ENCODE measurements at regions not wholly inside any gene's neighbourhood (a gene's known extent, or its start where the extent isn't known, plus 50 kb on each side); places are given as distances from the start of the nearest gene placed in this dataset.

DNA sequence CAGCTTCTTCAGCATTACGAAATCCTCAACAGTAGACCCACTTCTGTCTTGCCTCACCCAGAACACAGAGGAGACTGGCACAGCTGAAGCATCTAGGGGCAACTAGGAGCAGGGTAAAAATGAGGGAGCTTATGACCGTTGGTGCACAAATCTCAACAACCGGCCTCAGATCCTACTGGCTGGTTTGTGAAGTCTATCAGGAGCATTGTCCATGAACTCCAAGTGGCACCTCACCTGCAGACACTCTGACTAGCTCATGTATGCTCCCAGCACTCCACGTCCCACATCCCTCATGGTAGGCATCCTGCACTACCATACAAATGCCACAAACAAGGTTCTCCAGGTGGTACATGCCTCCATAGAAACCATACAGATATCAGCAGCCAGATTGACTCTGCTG lies 163.1 kb downstream of the TLE3 start:
- TF ChIP-seq CTCF (conservative IDR thresholded peaks at IDR 0.05 in 1 of 2, IDR thresholded peaks at IDR 0.05 in 1 of 2; ENCODE audit: low read depth in 1 of 2, low read length in 2 of 2): no peak
- TF ChIP-seq EZH2 (IDR thresholded peaks at IDR 0.05; ENCODE audit: low read length, missing control alignments): no peak
